Hepatocyte (in vitro differentiated cells): ENCODE measurements at regions not wholly inside any gene's neighbourhood (a gene's known extent, or its start where the extent isn't known, plus 50 kb on each side); places are given as distances from the start of the nearest gene placed in this dataset.

Experiments used
- CTCF ChIP-seq: fragments of 200-600 bp; sonication (generic); IDR thresholded peaks from 2 replicates; pipeline ENCODE4 v1.5.1; 2016; ENCODE audit warnings: antibody characterized with exemption, mild to moderate bottlenecking; ENCODE audit not compliant: poor library complexity
- EZH2phosphoT487 ChIP-seq: fragments of 200-600 bp; sonication (generic); IDR thresholded peaks from one replicate; pipeline ENCODE4 v1.6.1; 2018; ENCODE audit warnings: antibody characterized with exemption, mild to moderate bottlenecking, low read depth, moderate library complexity; ENCODE audit not compliant: unreplicated experiment, severe bottlenecking

GRCh38 chr17:34095106-34095505 is 160.0 kb upstream of the CCL2 start:
- TF ChIP-seq EZH2phosphoT487, result no peak
- TF ChIP-seq CTCF, result no peak
